ENCODE measurements at regions not wholly inside any gene's neighbourhood (a gene's known extent, or its start where the extent isn't known, plus 50 kb on each side); places are given as distances from the start of the nearest gene placed in this dataset.

DNA sequence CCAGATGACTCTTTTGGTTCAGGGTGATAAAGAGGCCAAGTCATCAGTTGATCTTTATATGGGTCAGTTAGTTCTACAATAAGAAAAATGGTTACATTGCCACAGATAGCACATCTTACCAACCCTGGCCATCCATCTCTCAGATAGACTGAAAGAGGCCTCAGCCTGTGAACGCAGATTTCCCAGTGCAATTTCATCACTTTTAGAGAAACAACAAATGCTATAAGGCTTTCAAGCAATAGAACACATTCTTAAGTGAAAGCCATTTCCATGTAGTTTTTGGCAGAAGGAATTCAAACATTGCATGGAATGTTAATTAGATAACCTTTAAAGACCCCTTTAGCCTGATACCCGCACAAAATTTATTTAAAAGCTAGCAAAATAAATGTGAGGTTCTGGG lies 200.6 kb upstream of the ZBTB20 start:
- Histone ChIP-seq H4K20me1 (ENCODE audit: control insufficient read depth, insufficient read depth) (no peaks in the 10 kb centered on the region), H3K4me2 (ENCODE audit: control insufficient read depth, insufficient read depth) (no peak overlapping the region), H3K36me3 (ENCODE audit: control insufficient read depth in 2 of 2, insufficient read depth in 2 of 2, low read length in 1 of 2) (no peaks in the 10 kb centered on the region), H3K9me3 (replicated peaks; ENCODE audit: control insufficient read depth, insufficient read depth, low read length) (no peaks in the 10 kb centered on the region), H3K27me3 (replicated peaks in 1 of 2; ENCODE audit: control insufficient read depth in 2 of 2, insufficient read depth in 2 of 2, low read length in 1 of 2) (no peaks in the 10 kb centered on the region; a peak in 1 of 4 replicates), H3K79me2 (ENCODE audit: control insufficient read depth, insufficient read depth, low read length) (no peaks in the 10 kb centered on the region), H3K4me1 (ENCODE audit: control insufficient read depth, insufficient read depth, low read length) (no peaks in the 10 kb centered on the region), H3K27ac (ENCODE audit: control insufficient read depth, insufficient read depth) (no peak overlapping the region), H2AFZ (ENCODE audit: control insufficient read depth, low read depth, low read length) (no peak overlapping the region), H3K9ac (ENCODE audit: control insufficient read depth, insufficient read depth, low read length) (no peak overlapping the region), H3K4me3 (no peak overlapping the region)
- SMC1A ChIA-PET (ENCODE audit: uncharacterized antibody, unreplicated experiment): interaction anchor here (0.7 kb wide), 1 partner anchor 11 kb away, joined by 3 read pairs; no protein-coding TSS in a partner anchor
- no peak for TF ChIP-seq BACH1 (IDR thresholded peaks at IDR 0.05; ENCODE audit: borderline replicate concordance)
- TF ChIP-seq EGR1 (IDR thresholded peaks at IDR 0.05; ENCODE audit: borderline replicate concordance in 1 of 2, low read depth in 2 of 2, low read length in 2 of 2): no peak
- TF ChIP-seq RELB (IDR thresholded peaks at IDR 0.05; ENCODE audit: low read depth): no peak
- no peak for TF ChIP-seq NBN (IDR thresholded peaks at IDR 0.05)
- intact Hi-C loops (cut with micrococcal nuclease; ENCODE audit: unreplicated experiment): no loop called here
- FAIRE-seq: no peak
- no peak for DNase-seq (ENCODE audit: low read depth, low spot score)
- ATAC-seq: no peak
- POLR2A ChIA-PET: no interaction called here
- in situ Hi-C loops (cut with MboI): no loop called here
- CTCF ChIA-PET: interaction anchor here (1.8 kb wide), 1 partner anchor 10 kb away, joined by 5 read pairs; no protein-coding TSS in a partner anchor
- no TSS peak for BruUV-seq (replicated peaks)
- 43% methylated on average over 2 of the region's 2 CpGs for WGBS (ENCODE audit: insufficient coverage, insufficient replicate concordance, low lambda C conversion rate, missing lambda C conversion rate)
- RAD21 ChIA-PET (ENCODE audit: unreplicated experiment): no interaction called here

DNA sequence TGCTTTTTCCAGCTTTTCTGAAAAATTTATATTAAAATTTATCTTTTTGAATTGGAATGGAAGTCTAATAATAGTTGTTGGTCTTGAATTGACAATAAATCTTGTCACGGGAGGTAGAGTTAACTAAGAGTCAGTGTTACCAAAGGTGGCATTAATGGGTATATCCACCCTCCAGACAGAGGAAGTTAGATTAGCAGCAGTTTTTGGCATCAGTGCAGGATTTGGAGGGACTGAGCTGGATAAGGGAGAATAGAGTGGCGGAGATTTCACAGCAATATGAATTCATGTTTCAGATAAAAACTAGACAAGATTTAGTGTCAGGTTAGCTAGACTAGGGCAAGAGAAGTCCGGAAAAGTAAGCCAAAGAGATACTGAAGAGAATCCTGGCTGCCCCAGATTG lies 201.3 kb upstream of the ZBTB20 start:
- Histone ChIP-seq H3K27ac (ENCODE audit: control insufficient read depth, insufficient read depth) (no peak overlapping the region), H3K4me2 (ENCODE audit: control insufficient read depth, insufficient read depth) (no peak overlapping the region), H3K9me3 (replicated peaks; ENCODE audit: control insufficient read depth, insufficient read depth, low read length) (no peaks in the 10 kb centered on the region), H3K4me3 (no peak overlapping the region), H3K79me2 (ENCODE audit: control insufficient read depth, insufficient read depth, low read length) (no peaks in the 10 kb centered on the region), H3K9ac (ENCODE audit: control insufficient read depth, insufficient read depth, low read length) (no peak overlapping the region), H3K36me3 (ENCODE audit: control insufficient read depth in 2 of 2, insufficient read depth in 2 of 2, low read length in 1 of 2) (no peaks in the 10 kb centered on the region), H4K20me1 (ENCODE audit: control insufficient read depth, insufficient read depth) (no peaks in the 10 kb centered on the region), H2AFZ (ENCODE audit: control insufficient read depth, low read depth, low read length) (no peak overlapping the region), H3K4me1 (ENCODE audit: control insufficient read depth, insufficient read depth, low read length) (no peaks in the 10 kb centered on the region), H3K27me3 (replicated peaks in 1 of 2; ENCODE audit: control insufficient read depth in 2 of 2, insufficient read depth in 2 of 2, low read length in 1 of 2) (no peaks in the 10 kb centered on the region; a peak in 1 of 4 replicates)
- DNase-seq (ENCODE audit: low read depth, low spot score): no peak
- intact Hi-C loops (cut with micrococcal nuclease; ENCODE audit: unreplicated experiment) (no loop called here), in situ Hi-C loops (cut with MboI) (no loop called here)
- WGBS (ENCODE audit: insufficient coverage, insufficient replicate concordance, low lambda C conversion rate, missing lambda C conversion rate): 19% methylated on average over 3 of the region's 3 CpGs
- ChIA-PET RAD21 (ENCODE audit: unreplicated experiment) (no interaction called here), SMC1A (ENCODE audit: uncharacterized antibody, unreplicated experiment) (interaction anchor here (0.7 kb wide), 1 partner anchor 11 kb away, joined by 3 read pairs; no protein-coding TSS in a partner anchor), POLR2A (no interaction called here), CTCF (interaction anchor here (1.1 to 1.8 kb wide), 2 partner anchors 10 to 14 kb away, joined by 3 to 5 read pairs; no protein-coding TSS in a partner anchor)
- no peak for TF ChIP-seq ZNF687 (IDR thresholded peaks at IDR 0.05)
- no peak for TF ChIP-seq BHLHE40 (IDR thresholded peaks at IDR 0.05; ENCODE audit: borderline replicate concordance in 1 of 2, low read depth in 2 of 2, low read length in 1 of 2)
- no peak for FAIRE-seq
- BruUV-seq (replicated peaks): no TSS peak
- no peak for ATAC-seq
